Breast epithelium (tissue), 3 donors: ENCODE measurements at regions not wholly inside any gene's neighbourhood (a gene's known extent, or its start where the extent isn't known, plus 50 kb on each side); places are given as distances from the start of the nearest gene placed in this dataset.

Source experiments
- POLR2A ChIP-seq: fragments of 450-650 bp; IDR thresholded peaks from one replicate; pipeline ENCODE4 v1.6.1; 2016; ENCODE audit warnings: antibody characterized with exemption, mild to moderate bottlenecking, moderate library complexity
- POLR2AphosphoS5 ChIP-seq, 3 donors: sonication (generic); formaldehyde crosslinking; IDR thresholded peaks; one replicate each; pipeline ENCODE4 v1.6.1; 2017; ENCODE audit warnings: antibody characterized with exemption in 3 of 3

DNA sequence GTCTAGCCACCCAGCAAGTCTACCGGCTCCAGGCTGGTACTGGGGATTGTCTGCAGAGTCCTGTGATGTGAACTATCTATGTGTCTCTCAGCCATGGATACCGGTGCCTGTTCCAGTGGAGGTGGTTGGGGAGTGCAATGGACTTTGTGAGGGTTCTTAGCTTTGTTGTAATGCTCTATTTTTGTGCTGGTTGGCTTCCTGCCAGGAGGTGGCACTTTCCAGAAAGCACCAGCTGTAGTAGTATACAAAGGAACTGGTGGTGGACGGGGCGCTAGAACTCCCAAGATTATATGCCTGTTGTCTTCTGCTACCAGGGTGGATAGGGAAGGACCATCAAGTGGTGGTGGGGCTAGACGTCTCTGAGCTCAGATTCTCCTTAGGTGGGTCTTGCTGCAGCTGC lies 306.4 kb upstream of the POF1B start:
- no peak for TF ChIP-seq POLR2AphosphoS5 (IDR thresholded peaks at IDR 0.05)
- no peak for TF ChIP-seq POLR2A
